NCI-H128 (cell line): ENCODE measurements at regions not wholly inside any gene's neighbourhood (a gene's known extent, or its start where the extent isn't known, plus 50 kb on each side); places are given as distances from the start of the nearest gene placed in this dataset.

ENCODE experiments used
- DNase-seq: peaks from one replicate; lab custom pipeline; 2025; ENCODE audit not compliant: unreplicated experiment; lab: John Stamatoyannopoulos, UW

GRCh38 chr2:120850551-120850950, 114.9 kb downstream of the GLI2 start:
- DNase-seq = no peak

DNA sequence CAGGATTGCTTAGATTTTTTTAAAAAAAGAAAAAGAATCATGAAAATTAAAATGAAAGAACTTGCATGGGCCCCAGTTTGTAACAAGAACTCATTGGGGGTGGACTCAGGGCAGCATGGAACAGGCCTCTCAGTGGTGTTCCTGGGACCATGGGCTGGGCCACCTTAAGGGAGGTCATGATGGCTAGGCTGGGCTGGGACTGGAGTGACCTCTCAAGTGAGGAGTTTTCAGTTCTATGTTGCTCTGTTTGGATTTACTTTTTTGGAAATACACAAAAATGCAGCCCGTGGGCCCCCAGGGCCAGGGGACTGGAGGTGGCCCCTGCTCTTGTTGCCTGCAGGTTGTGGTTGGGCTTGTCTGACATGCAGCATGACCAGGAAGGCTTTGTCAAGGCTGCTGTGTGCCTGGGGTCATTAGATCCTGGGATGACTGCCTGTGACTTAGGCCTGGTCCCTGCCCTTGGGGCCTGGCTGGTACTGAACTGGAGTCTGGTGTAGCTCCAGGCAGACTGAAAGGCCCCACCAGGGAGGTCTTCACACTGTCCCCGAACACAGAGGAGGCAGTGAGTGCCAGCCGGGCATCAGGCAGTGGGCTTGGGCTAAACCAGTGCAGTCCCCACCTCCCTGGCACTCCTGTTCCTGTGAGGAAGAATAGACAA, 115.6 kb downstream of the GLI2 start:
- no peak for DNase-seq

DNA sequence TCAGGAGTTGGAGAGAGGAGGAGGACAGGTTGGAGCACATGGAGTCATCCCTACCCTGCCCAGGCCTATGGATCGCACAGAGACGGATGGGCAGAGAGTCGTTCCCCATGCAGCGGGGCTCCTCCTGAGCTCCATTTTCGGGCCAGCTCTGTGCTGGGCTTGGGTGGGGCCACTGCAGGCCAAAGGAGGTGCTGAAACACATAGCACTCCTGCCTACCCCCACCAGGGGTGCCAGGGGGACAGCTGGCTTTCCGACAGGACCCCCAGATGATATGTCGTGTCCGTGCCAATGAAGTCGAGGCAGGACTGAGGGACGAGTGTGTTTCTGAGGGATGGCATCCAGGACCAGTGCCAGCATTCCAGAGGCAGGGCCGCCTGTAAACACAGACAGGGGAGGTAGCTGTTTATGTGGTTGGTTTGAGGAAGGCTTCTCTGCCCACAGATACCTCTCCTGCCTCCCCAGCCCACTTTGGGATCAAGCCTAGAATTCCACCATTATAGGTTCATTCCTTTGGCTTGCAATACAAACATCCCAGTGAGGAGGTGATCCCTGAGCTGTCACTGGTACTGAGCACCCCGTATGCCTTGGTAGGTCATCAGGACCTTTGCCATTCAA, 116.6 kb downstream of the GLI2 start:
- no peak for DNase-seq

GRCh38 chr2:120853306-120854013, 117.8 kb downstream of the GLI2 start:
- DNase-seq = no peak

GRCh38 chr2:120854014-120854620, 118.4 kb downstream of the GLI2 start:
- DNase-seq = no peak

DNA sequence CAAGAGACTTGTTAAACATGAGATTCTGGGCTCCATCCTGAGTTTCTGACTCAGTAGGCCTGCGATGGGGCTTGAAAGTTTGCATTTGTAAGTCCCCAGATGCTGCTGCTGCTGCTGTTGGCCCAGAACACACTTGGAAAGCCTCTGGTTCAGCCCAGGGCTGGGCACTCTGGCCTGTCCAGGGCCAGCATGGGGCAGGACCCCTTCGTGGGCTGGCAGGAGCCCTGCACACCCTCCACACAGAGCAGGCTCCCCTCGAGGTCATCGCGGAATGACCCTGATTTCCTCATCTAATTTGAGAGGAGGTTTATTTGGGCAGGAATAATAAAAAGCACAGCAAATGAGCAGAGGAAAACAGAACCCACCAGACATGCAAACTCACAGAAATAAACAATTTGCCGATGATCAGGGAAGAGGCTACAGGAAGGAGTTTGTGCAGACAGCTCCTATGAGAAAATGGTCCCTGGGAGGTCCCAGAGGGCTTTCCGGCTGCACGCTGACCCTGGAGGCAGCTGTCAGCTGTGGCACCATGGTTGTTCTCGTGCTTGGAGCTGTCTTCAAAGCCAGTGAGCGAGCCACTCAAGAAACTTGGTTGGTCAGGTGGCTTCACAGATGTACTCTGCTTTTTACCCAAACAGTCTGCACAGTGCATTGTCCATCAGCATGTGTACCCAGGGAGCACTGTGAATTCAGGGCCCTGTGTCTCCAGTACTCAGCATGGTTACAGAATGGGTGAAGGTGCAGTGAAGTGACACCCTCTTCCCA, 119.3 kb downstream of the GLI2 start:
- DNase-seq = no peak

GRCh38 chr2:120855855-120856405, 120.3 kb downstream of the GLI2 start:
- DNase-seq = no peak

DNA sequence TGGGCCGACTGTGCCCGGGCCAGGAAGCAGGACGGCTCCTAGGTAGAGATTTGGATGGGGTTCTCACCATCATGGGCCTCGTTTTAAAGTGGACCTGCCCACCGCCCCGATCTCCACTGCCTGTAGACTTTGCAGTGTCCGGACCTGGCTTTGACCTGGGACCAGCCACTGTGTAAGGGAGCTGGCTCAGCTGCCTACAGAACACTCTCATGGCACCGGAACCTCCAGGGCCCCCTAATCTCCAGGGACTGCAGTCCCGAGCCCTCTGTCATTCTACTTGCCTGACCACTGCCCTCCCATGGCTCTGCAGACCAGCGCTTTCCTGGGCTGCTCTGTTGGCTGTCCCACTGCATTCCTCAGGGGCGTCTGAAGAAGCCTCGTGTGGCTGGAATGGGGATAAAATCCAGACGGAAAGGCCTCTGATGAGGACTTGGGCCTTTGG, 120.8 kb downstream of the GLI2 start:
- no peak for DNase-seq

DNA sequence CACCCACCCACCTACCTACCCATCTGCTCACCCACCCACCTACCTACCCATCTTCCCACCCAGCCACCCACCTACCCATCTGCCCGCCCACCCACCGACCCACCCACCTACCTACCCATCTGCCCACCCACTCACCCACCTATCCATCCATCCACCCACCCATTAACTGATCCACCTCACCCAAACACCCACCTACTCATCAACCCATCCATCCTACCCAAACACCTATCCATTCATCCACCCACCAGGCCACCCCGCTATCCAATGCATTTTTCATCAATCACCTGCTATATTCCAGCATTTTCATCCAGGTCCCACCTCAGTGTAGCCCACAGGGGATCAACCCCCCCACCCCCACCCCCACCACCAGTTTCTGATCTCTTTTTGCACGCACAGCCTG, 121.8 kb downstream of the GLI2 start:
- DNase-seq = no peak

DNA sequence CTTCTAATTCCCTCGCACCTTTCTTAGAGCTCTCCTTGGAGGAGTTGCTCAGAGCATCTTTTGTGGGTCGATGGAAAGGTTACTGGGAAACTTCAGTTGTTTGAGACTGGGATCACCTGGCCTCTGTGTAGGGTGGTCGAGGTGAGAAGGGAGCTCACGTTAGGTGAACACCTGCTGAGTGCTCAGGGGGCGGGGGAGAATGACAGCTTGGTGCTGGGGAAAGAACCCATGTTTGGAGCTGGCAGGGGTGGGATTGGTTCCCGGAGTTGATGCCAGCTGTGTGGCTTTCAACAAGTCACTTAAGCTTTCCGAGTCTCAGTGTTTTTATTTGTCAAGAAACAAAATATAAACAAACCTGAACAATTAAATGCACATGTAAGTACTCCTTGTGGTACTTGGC, 122.3 kb downstream of the GLI2 start:
- no peak for DNase-seq

DNA sequence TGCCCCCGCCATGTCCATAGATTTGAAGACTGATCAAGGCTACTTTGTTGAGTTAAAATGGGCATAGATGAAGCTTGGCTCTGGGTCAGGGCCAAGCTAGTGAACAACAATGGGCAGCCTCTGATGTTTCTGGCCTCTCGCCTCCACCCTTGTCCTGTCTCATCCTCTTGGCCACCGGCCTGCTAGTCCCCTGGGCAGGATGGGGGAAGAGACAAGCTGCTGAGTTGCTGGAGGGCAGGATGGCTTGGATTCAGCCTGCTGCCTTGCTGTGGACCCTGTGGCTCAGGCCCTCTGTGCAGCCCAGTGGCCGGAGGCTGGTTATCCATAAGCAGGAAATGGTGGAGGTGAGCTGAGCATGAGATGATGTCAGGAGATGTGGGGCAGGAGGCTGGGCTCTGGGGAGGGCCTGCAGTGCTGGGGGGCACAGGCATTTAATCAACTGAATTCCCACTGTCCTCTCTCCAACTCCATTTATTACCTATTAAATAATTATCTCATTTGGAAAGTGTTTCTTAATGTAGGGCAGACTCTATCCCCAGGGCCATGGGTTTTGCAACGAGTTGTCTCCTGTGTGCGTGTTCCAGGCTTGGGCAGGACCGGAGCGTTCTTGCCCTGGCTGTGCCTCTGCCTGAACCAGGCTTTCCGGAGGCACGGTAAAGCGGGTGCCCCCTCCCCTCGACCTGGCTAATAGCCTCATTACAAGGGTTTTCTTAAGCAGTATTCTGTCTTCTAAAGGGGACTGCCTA, 122.9 kb downstream of the GLI2 start:
- DNase-seq = no peak

GRCh38 chr2:120859128-120859527, 123.5 kb downstream of the GLI2 start:
- no peak for DNase-seq

DNA sequence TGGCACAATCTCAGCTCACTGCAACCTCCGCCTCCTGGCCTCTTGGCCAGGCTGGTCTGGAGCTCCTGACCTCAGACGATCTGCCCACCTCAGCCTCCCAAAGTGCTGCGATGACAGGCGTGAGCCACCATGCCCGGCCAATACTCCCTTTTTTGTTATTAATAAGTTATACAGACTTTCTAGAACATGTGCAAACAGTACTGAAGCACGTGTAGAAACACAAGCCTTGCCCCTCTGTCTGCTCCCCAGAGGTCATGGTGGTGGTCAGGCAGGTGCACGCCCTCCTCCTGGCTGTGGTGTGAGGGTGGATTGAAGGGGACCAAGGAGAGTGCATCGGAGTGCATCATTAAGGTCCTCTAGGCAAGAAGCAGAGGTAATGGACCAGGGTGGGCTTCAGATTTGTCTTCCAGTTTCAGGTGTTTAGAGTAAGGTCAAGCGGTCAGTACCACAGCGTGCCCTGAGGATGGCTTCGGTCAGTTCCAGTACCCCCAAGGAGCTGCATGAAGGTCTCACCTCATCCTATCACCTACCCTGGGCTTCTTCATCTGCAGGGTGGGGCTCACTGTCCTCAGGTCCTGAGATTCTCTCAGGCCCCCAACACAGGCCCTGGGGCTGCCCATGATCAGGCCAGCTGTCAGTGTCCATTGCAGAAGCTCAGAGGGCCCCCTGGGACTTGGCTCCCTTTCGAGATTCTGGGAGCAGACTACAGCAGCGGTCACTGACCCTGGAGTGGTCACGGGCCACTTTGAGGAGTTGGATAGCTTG, 124.3 kb downstream of the GLI2 start:
- no peak for DNase-seq

GRCh38 chr2:120860579-120860922, 124.9 kb downstream of the GLI2 start:
- no peak for DNase-seq

DNA sequence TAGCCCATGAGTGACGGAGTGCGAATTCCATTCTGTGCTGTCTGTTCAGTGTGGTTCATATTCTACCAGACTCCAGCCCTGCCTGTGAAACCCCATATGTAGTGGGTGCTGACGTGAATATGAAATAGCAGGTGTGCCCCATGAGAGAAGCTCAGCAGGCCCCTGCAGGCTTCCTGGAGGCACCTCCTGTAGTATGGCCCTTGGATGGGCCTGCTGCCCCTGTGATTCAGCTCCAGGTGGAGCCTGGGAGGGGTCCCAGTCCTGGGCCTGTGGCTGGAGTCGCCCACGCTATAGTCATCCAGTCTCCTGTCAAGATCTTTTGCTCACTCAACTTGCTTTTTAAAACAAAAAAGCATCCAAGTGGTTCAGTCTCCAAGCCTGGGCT, 125.5 kb downstream of the GLI2 start:
- DNase-seq = no peak

- DNase-seq = no peak
These were observed 126.0 kb downstream of the GLI2 start for GRCh38 chr2:120861576-120862191.

DNA sequence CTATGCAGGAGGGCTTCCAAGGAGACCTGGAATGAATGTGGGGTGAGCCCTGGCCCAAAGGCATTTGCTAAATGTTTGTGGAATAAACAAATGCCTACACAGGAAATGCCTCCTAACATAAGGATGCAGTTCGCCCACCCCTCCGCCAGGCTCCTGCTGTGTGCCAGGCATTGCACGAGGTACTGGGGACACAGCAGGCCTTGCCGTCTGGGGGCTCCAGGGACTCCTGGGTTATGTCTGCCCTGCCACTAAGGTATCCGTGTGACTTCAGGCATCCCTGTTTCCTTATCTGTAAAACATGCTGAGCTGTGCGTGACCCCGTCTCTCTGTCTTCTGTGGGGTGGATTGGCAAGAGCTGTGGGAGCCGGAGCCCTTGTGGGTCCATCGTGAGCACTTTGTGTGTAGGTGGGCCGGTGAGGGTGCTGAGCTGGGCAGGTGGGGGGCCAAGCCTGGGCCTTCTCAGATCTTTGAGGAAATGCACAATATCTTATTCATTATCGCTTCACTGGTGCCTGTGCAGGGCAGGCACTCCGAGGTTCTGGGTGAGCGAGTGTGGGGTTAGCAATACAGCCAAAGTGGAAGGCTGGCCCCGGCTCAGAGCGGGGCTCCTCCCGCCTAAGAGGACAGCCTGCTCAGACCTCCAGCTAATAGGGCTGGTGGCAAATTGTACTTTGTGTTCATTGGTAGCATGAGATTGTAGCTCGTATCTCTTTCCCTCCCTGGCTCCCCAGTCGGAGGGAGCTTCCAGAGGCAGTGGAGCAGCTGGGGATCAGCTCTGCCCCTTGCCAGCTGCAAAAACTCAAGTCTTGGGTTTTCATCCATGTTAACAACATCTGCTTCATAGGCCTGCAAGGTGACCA, 126.8 kb downstream of the GLI2 start:
- no peak for DNase-seq

GRCh38 chr2:120863146-120863545, 127.5 kb downstream of the GLI2 start:
- no peak for DNase-seq
